ENCODE measurements at regions not wholly inside any gene's neighbourhood (a gene's known extent, or its start where the extent isn't known, plus 50 kb on each side); places are given as distances from the start of the nearest gene placed in this dataset. TPM values are rescaled to one million over a fixed set of nuclear protein-coding genes. Genes with fewer than 3 reads are reported as not detected.

DNA sequence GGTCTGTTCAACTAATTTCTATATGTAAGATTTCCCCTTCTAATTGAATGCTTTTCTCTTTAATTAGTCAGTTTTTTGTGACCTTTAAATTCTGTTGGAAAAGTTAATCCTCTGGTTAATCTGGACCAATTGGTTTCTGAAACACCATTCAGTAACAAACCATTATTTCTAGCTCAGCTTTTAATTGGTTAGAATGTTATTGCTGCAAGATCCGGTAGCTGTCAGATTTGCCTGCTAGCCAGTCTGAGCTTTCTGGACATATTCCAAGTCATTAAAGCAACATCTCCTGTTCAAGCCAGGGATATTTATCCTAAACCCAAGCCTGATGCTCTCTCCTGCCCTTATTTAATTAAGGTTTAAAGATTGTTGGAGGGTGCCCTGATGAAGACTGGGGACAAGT, 55.1 kb upstream of the FBXL4 start:
- ATAC-seq (ENCODE audit: low FRiP score) (no peak), DNase-seq (ENCODE audit: low spot score) (no peak)
- TF ChIP-seq, protein P1, sequence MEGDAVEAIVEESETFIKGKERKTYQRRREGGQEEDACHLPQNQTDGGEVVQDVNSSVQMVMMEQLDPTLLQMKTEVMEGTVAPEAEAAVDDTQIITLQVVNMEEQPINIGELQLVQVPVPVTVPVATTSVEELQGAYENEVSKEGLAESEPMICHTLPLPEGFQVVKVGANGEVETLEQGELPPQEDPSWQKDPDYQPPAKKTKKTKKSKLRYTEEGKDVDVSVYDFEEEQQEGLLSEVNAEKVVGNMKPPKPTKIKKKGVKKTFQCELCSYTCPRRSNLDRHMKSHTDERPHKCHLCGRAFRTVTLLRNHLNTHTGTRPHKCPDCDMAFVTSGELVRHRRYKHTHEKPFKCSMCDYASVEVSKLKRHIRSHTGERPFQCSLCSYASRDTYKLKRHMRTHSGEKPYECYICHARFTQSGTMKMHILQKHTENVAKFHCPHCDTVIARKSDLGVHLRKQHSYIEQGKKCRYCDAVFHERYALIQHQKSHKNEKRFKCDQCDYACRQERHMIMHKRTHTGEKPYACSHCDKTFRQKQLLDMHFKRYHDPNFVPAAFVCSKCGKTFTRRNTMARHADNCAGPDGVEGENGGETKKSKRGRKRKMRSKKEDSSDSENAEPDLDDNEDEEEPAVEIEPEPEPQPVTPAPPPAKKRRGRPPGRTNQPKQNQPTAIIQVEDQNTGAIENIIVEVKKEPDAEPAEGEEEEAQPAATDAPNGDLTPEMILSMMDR (IDR thresholded peaks at IDR 0.05), result no peak

DNA sequence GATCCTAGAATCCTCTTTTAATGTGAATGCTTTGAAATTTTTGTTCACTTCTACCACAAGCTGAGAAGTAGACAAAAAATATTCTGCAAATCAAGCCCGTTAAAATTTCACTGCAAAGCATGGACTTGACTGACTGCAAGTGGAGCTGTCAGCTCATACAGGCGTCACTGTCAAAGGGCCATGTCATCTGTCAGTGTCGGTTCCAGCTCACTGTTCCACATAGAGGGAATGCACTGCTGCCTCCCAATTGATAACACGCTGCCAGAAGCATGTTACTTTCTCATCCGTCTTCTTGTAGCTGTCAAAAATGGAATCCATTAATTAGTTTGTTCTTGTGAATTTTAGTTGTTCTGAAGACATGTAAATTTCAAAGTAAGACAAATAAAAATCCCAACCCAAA, 50.4 kb upstream of the FBXL4 start:
- DNase-seq (ENCODE audit: low spot score), result no peak
- TF ChIP-seq, protein P1 (IDR thresholded peaks at IDR 0.05), result no peak
- no peak for ATAC-seq (ENCODE audit: low FRiP score)

Small RNAs in the stretch of these regions (small RNA-seq; reads per million reads assigned to genes)
- gene MIR548AI, result not detected

Data from omental fat pad (tissue), 3 donors.